ENCODE measurements at regions not wholly inside any gene's neighbourhood (a gene's known extent, or its start where the extent isn't known, plus 50 kb on each side); places are given as distances from the start of the nearest gene placed in this dataset.

DNA sequence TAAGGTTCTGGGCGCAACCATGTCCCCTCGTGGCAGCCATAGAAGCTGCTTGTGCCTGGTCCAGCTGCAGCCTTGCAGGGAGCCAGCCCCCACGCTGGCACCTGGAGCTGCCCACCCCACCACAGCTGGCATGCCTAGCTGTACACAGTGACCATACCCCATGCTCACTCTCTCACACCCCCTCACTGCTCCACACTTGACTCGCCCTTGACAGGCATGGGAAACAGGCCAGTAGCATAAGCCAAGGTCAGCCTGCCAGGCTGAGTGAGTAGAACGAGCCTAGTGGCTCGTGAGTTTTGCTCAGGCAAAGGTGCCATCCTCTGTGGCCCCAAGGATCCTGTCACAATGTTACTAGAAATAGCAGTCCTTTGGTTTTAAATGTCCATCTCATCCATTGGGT is 52.7 kb upstream of the CADM2 start:
- TF ChIP-seq CTCF (optimal IDR thresholded peaks at IDR 0.05 in 1 of 3, IDR thresholded peaks at IDR 0.05 in 1 of 3, conservative IDR thresholded peaks at IDR 0.05 in 1 of 3; ENCODE audit: extremely low read depth in 1 of 3, insufficient read depth in 2 of 3, low read length in 3 of 3) (no peak), EZH2 (IDR thresholded peaks at IDR 0.05; ENCODE audit: low read length) (no peak)
